Muscle of leg (tissue), 3 donors: ENCODE measurements at regions not wholly inside any gene's neighbourhood (a gene's known extent, or its start where the extent isn't known, plus 50 kb on each side); places are given as distances from the start of the nearest gene placed in this dataset.

Experiments
- DNase-seq: peaks from one replicate; pipeline ENCODE4 v3.0.0; 2013
- H3K27ac ChIP-seq: one replicate; pipeline ENCODE4 v1.5.1; 2013; ENCODE audit warnings: mild to moderate bottlenecking, low read length, control low read depth
- H3K27me3 ChIP-seq: one replicate; pipeline ENCODE4 v1.6.1; 2013; ENCODE audit warnings: low read length; ENCODE audit not compliant: control insufficient read depth, insufficient read depth
- H3K36me3 ChIP-seq: one replicate; pipeline ENCODE4 v1.6.1; 2013; ENCODE audit warnings: low read length; ENCODE audit not compliant: control insufficient read depth, insufficient read depth
- H3K4me1 ChIP-seq: one replicate; pipeline ENCODE4 v1.6.1; 2013; ENCODE audit warnings: low read length; ENCODE audit not compliant: control insufficient read depth, insufficient read depth
- H3K4me3 ChIP-seq: one replicate; pipeline ENCODE4 v1.5.1; 2013; ENCODE audit warnings: low read length, control low read depth
- H3K9me3 ChIP-seq: replicated peaks from 2 replicates; pipeline ENCODE4 v1.6.1; 2013; ENCODE audit warnings: low read depth, low read length; ENCODE audit not compliant: control insufficient read depth
- WGBS: methylation state at CpG from one replicate; pipeline ENCODE4 v1.1.5; 2013; ENCODE audit warnings: missing lambda C conversion rate; ENCODE audit not compliant: insufficient coverage; 5-methylcytosine and 5-hydroxymethylcytosine counted together

- peaks cover 12% of the 10 kb centered on the region for H3K9me3 ChIP-seq
- no CpG with 5 or more reads among the region's 4 CpGs for WGBS
- H3K27me3 ChIP-seq = no peaks in the 10 kb centered on the region
- H3K4me1 ChIP-seq = peaks cover 19% of the 10 kb centered on the region
- H3K4me3 ChIP-seq = no peak overlapping the region
- H3K36me3 ChIP-seq = no peaks in the 10 kb centered on the region
- no peak overlapping the region for H3K27ac ChIP-seq
- DNase-seq = no peak
Observed at GRCh38 chr11:130740819-130741218, 175.5 kb downstream of the SNX19 start.

- H3K9me3 ChIP-seq = peaks cover 12% of the 10 kb centered on the region
- no peaks in the 10 kb centered on the region for H3K27me3 ChIP-seq
- no peak overlapping the region for H3K27ac ChIP-seq
- no peaks in the 10 kb centered on the region for H3K4me1 ChIP-seq
- no CpG with 5 or more reads among the region's 3 CpGs for WGBS
- no peak overlapping the region for H3K4me3 ChIP-seq
- no peak for DNase-seq
- H3K36me3 ChIP-seq = no peaks in the 10 kb centered on the region
Observed at GRCh38 chr11:130744794-130745193, 171.5 kb downstream of the SNX19 start.

- Histone ChIP-seq H3K36me3 (no peaks in the 10 kb centered on the region), H3K27me3 (no peaks in the 10 kb centered on the region), H3K9me3 (no peaks in the 10 kb centered on the region), H3K4me3 (no peak overlapping the region), H3K4me1 (no peaks in the 10 kb centered on the region), H3K27ac (no peak overlapping the region)
- DNase-seq = no peak
- WGBS = no CpG with 5 or more reads among the region's 2 CpGs
Observed at GRCh38 chr11:130749216-130749615, 167.1 kb downstream of the SNX19 start.

- no peak for DNase-seq
- H3K36me3 ChIP-seq = no peaks in the 10 kb centered on the region
- WGBS = 58% methylated on average over 5 of the region's 6 CpGs
Observed at GRCh38 chr11:130760515-130761125, 155.7 kb downstream of the SNX19 start.

GRCh38 chr11:130761560-130762220 lies 154.6 kb downstream of the SNX19 start:
- H3K27me3 ChIP-seq = no peaks in the 10 kb centered on the region
- DNase-seq = no peak
- H3K9me3 ChIP-seq = no peaks in the 10 kb centered on the region
- no peaks in the 10 kb centered on the region for H3K36me3 ChIP-seq
- H3K27ac ChIP-seq = no peak overlapping the region
- H3K4me1 ChIP-seq = peaks cover 11% of the 10 kb centered on the region
- WGBS = no CpG with 5 or more reads among the region's 3 CpGs
- H3K4me3 ChIP-seq = no peak overlapping the region

More at GRCh38 chr11:130760515-130761125, 155.7 kb downstream of the SNX19 start:
- Histone ChIP-seq H3K27ac (no peak overlapping the region), H3K4me1 (peaks cover 9% of the 10 kb centered on the region), H3K4me3 (no peak overlapping the region), H3K27me3 (no peaks in the 10 kb centered on the region), H3K9me3 (no peaks in the 10 kb centered on the region)

GRCh38 chr11:130762638-130763037 lies 153.6 kb downstream of the SNX19 start:
- Histone ChIP-seq H3K9me3 (peaks cover 4% of the 10 kb centered on the region), H3K36me3 (no peaks in the 10 kb centered on the region), H3K4me1 (peaks cover 11% of the 10 kb centered on the region), H3K27ac (no peak overlapping the region), H3K27me3 (no peaks in the 10 kb centered on the region), H3K4me3 (no peak overlapping the region)
- DNase-seq = no peak
- WGBS = 80% methylated on average over 5 of the region's 7 CpGs

GRCh38 chr11:130763087-130763980 lies 152.9 kb downstream of the SNX19 start:
- no peak overlapping the region for H3K27ac ChIP-seq
- whole genome bisulfite sequencing = 77% methylated on average over 12 of the region's 16 CpGs
- DNase-seq = no peak
- no peaks in the 10 kb centered on the region for H3K27me3 ChIP-seq
- H3K4me1 ChIP-seq = peaks cover 11% of the 10 kb centered on the region
- no peaks in the 10 kb centered on the region for H3K36me3 ChIP-seq
- peaks cover 4% of the 10 kb centered on the region for H3K9me3 ChIP-seq
- H3K4me3 ChIP-seq = no peak overlapping the region

- no peak for DNase-seq
- Histone ChIP-seq H3K27ac (no peak overlapping the region), H3K36me3 (no peaks in the 10 kb centered on the region), H3K9me3 (peaks cover 4% of the 10 kb centered on the region), H3K4me1 (peaks cover 11% of the 10 kb centered on the region), H3K4me3 (no peak overlapping the region), H3K27me3 (no peaks in the 10 kb centered on the region)
- WGBS = 82% methylated on average over 5 of the region's 8 CpGs
Observed at GRCh38 chr11:130765406-130765805, 150.9 kb downstream of the SNX19 start.

- H3K27ac ChIP-seq = no peak overlapping the region
- H3K27me3 ChIP-seq = no peaks in the 10 kb centered on the region
- H3K9me3 ChIP-seq = peaks cover 4% of the 10 kb centered on the region
- WGBS = 22% methylated on average over 4 of the region's 5 CpGs
- DNase-seq = no peak
- H3K36me3 ChIP-seq = no peaks in the 10 kb centered on the region
- no peak overlapping the region for H3K4me3 ChIP-seq
- H3K4me1 ChIP-seq = peaks cover 7% of the 10 kb centered on the region
Observed at GRCh38 chr11:130765951-130766649, 150.2 kb downstream of the SNX19 start.
